GM18520 (cell line): ENCODE measurements at regions not wholly inside any gene's neighbourhood (a gene's known extent, or its start where the extent isn't known, plus 50 kb on each side); places are given as distances from the start of the nearest gene placed in this dataset.

Experiments
- ATAC-seq: cut with Tn5 transposase; IDR thresholded peaks from one replicate; pipeline ENCODE4 v1.9.1; 2021; ENCODE audit not compliant: unreplicated experiment

DNA sequence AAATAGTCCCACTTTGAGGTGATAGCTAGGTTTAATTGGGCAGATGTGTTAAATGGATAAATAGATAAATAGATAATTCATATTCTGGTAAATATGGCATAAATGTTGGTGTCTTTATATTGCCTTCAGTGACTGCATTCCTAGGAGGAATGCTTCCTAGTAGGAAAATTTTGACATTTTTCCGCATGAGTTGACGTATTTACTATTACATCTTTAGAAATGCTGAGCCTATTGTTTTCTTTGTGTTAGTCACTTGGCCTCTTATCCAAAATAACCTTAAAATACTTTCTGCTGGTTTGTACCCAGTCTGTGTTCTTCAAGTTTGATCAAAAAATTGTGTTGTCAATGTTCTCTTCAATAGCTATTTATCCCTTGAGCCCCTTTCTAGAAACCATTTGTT lies 495.6 kb upstream of the ZEB2 start:
- ATAC-seq: no peak

DNA sequence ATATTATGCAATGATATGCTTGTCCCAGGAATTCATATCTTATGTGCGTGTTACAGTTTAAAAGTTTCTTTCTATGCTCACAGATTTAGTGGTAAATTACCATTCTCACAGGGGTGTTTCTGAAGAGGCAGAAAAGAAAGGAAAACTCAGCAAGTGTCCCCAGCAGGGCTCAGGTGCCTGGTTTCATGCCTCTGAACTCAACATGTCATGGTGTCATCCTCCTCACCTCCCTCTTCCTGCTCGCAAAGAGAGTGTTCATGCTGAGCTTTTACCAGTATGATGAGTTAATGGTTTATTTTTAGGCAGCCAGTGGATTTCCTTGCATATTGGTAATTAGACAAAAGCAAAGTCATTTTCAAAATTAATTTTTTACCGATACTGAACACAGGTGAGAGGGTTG lies 492.9 kb upstream of the ZEB2 start:
- ATAC-seq: no peak

DNA sequence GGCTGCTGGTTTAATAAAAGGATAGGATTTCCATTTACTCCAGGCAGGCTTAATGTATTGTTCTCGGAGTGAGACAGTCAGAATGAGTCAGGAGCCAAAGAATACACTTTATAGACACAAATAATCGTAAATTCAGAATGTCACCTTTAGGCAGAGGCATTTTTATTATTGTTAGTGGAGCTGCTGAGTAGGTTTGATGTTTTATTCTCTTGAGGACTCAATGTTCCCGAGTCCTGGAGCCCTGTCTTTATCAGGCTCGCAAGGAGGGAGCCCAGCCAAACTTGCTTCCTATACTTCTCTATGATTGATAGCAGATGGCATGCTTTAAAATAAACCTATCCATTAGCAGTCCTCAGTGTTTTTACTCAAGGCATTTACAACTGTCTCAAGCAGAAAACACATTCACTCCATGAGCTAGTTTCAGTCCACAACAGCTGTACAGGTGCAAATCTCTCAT lies 492.3 kb upstream of the ZEB2 start:
- ATAC-seq: no peak

DNA sequence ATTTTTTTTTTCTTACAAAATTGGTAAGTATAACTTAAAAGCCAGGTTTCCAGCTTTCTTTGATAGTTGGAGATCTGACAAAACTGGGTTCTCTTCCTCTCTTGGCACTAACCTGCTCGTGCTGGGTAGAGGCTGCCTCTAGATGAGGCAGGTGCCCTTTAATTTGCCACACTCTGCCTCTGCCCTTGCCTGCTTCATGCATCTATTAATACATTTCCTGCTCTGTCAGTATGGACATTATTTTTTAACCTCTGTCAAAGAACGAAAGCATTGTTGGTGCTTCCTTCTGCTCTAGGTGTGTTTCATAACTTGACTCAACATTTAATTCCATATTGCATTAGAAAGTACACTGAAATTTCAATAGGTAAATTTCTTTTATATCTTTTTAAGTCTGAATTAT lies 490.7 kb upstream of the ZEB2 start:
- no peak for ATAC-seq

DNA sequence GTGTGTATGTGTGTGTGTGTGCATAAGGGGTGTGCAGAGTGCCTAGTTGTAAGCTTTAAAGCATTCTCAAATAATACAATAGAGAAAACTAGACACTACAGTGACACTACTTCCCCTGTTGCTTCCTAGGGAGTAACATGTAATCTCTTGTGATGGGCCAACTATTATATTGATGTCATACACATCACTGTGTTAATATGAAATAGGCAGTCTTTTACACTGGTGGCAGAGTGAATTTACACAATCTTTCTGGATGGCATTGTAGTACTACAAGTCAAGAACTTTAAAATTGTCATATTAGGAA lies 488.0 kb upstream of the ZEB2 start:
- no peak for ATAC-seq

DNA sequence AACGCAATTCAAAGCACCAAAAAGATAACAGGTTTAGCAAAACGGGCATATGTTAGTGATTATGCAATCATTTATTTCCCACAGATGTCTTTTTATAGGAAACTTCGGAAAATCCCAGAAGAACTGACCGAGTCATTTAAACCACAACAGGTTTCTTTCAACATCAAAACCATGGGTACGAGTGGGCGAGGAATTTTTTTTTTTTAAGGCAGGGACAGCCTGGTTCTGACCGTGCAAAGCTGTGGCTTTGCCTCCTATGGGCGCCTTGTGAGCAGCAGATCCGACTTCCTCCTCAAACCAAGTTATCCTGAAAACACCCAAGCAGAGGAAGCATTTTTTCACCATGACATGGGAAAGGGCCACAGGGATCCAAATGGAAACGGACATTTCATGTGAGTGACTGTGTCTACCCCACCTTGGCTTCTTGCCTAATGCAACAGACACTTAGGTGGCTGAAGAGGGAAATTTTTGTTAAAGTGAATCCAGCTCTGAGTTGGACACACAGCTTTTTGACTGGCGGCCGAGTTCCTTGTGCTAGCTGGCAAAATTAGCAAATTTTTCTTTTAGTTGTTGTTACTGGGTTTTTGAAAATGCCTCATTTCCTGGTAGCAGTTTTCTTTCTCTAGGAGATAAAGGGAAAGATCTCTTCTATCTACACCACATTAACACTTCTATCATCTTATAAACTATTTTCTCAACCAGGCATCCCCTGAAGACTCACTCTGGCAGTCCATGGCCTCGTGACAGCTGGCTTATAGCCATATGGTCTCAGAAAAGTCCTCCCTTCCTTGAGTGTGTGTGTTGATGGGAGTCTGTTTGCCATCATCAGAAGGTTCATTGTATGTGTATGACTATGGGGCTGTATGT lies 487.4 kb upstream of the ZEB2 start:
- ATAC-seq: no peak

DNA sequence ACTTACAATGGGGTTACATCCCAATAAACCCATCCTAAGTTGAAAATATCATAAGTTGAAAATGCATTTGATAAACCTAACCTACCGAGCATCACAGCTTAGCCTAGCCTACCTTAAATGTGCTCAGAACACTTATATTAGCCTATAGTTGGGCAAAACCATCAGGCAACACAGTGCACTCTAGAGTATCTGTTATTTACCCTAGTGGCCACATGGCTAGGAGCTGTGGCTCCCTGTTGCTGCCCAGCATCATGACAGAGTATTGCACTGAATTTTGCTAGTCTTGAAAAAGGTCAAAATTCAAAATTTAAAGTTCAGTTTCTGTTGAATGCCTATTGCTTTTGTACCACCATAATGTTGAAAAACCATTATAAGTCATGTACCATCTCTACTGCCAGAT lies 482.7 kb upstream of the ZEB2 start:
- no peak for ATAC-seq

DNA sequence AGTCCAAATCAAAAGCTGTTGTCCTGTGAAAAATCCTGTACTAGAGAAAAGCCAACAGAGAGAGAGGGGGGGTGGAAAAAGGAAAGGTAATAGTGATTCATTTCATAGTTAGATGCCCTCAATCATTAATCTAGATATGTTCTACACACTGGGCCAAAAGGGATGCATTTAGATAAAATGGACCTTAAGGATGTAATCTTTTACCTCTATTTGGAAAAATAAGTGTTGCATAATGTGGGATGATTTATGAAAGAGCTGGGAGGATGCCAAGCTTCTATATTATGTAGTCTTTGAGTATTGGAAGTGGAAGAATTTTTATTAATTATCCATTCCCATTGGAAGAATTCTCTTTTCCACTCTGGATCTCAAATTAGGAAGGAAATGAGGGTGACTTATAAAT lies 480.5 kb upstream of the ZEB2 start:
- ATAC-seq: no peak

DNA sequence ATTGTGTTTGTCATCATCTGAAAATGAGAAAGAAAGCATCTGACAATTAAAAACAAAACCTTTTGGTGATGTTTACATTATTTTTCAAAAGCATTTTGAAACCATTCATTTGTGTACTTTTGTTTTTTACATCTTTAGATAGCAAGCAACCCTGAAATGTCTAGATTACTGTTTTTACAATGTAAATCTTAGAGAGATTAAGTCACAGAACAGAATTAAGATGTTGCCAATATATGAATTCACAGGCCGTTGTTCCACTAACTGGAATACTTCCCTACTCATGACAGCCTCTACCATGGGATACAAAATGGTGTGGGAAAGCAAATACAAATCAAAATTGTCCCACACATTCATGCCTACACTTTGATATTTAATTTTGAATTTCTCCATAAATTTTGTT lies 480.0 kb upstream of the ZEB2 start:
- no peak for ATAC-seq

DNA sequence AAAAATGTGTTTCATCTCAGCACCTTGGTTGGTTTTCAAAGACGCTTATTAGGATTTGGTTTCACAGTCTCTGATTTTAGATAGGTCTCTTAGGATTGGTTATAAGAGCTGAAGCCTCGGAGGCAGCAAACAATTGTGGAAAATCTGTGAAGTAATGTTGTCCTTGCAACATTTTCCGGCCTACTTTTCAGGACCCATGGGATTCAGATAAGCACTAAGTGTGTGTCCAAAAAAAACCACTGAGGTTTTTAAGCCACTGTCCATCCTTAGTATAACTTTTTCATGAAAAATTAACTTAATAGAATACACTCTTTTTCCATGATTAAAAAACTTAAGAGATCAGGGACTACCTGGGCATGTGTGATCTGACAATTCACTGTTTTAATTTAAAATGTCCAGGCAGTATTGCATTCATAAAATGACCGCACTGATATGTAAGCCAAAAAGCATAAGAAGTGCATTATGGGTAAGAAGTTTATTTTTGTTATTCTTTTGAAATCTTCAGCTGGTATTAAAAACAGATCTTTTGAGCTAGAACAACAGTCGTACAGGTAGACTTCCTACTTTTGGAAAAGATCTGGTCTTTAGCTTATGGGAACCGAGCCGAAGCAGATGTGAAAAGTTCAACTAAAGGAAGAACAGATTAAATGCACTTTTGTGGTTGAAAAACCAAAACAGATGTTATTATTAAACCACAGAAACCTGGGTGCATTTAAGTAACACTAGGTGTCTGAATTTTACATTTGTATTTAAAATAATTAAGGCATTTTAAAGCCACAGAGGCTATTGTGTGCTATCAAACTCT lies 479.4 kb upstream of the ZEB2 start:
- ATAC-seq: no peak

DNA sequence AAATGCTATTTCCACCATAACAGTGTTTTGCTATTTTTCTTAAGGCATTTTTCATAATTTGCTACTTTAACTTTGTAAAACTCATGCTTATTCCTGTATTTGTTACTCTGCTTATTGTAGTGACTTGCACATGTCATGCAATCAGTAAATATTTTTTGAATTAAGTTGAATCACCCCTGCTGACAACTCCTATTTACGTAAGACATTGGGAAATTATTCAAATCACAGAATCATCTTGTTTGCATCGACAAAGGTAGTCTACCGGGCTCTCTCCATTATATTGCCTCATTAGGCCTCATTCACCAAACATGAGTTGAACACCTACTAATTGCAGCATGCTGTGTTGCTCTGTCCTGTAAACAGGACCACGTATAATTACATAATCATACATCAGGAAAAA lies 478.5 kb upstream of the ZEB2 start:
- ATAC-seq: no peak

DNA sequence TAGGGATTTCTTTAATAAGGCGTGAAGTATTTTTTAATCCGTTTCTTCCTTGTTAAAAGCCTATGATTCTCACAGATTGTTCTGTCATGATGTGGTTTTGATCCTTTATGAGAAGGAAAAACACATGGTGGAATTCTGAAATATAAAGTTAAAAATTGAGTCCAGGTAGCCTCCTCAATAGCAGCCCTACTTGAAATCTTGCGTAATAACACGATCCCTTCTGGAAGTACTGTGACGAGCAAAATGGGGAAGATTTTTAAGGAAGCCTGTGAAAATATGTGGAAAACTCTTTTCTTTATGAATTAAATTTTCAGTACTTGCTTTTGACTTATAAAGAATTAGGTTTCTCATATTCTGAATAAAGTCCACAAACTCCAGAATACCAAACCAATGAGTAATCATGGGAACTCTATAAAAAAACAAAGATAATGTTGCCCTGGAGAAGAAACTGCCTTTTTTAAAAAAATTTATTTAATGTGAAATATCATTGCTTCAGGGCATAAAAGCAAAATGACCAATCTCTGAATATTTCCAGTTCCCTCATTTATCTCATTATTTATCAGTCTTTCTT lies 476.4 kb upstream of the ZEB2 start:
- ATAC-seq: no peak

DNA sequence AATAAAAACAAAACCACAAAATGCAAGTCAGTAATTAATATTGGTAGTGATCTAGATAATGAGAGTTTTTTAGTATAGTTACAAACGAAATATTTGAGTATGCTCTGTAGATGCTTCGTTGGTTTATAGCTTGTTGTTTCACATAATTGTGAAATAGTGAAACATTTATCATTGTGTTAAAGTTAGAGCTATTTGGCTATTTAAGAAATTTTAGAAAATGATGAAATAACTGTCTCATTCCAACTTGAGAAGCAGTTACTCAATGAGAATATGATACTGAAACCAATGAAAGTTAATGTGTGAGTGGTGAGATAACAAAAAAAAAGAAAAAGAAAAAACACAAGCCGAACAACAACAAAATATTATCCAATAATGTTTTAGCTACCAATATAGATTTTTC lies 475.6 kb upstream of the ZEB2 start:
- ATAC-seq: no peak

DNA sequence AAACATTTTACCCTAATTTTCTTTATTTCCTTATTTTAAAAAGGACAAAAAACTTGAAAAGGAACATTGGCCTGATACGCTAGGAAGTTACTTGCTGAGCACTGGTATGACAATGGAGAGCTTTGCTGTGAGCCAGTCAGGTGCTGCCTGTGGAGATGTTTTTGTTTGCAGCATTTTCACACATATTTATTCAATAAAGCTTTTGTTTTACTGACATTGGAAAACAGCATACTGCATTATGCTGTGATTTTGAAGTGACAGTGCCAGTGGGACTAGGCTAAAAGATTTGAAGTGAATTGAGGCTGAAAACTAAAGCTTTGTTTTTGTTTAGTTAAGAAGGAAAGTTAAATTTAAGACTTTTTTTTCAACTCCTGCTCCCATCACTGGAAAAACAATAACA lies 470.7 kb upstream of the ZEB2 start:
- ATAC-seq: no peak

DNA sequence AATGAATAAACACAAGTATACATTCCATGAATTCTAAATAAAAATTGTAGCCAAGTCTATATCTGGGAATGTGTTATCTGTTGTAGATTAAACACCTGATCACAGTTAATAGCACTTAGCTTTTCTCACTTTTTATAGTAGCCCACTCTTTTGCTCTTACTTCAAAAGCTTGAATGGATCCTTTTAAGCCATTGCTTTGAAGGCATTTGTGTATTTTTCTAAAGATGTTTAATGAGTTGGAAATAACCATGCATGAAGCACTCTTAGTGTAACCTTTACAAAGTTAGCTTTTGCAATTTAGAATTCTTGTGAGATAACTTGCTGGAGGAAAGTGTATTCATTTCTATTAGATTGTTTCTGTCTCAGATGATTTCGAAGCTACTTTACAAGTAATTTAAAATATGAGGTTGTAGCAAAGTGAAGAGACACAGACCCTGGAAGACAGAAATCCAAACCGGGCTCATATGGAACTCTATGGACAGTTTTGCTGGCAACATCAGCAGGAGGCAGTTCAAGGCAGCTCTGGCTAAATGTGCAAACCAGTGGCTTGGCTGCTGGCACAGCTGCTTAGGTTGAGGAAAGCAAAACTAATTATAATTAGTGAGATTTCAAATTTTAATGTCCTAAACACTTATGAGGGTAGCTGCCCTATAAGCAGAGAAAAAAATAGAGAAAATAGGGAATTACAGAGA lies 469.8 kb upstream of the ZEB2 start:
- no peak for ATAC-seq

DNA sequence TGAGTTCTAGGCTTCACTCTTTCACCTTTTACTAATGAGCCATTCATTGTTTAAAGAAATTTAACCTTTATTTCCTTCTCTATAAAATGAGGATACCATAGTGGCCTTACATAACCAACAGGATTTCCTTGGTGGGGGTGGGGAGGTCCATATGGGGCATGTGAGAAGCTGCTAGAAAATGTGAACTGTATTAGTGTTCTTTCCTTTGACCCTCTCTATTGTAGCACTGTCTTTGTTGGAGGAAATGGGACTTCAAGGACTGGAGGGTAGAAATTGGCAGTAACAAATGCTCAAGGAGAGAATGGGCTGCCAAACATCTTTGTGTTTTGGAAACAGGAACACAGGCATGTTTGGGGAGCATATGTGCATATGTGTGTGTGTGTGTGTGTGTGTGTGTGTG lies 468.7 kb upstream of the ZEB2 start:
- no peak for ATAC-seq

DNA sequence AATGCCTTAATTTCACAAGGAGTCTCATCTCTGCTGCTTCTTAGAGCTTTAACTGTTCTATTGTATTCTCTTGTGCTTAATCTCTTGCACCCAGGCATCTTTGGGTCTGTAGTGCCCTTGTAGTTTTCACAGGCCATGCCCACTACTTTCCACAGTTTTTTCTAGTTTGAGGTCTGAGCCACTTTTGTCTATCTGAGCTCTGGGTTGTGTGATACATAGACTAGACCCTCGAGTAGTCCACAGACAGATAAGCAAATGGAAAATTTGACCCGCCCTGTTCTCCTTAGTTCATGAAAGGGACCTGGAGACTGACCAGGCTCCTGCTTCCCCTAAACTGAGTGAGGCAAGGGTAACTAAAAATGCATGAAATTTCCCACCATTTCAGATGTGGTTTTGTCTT lies 466.8 kb upstream of the ZEB2 start:
- no peak for ATAC-seq

DNA sequence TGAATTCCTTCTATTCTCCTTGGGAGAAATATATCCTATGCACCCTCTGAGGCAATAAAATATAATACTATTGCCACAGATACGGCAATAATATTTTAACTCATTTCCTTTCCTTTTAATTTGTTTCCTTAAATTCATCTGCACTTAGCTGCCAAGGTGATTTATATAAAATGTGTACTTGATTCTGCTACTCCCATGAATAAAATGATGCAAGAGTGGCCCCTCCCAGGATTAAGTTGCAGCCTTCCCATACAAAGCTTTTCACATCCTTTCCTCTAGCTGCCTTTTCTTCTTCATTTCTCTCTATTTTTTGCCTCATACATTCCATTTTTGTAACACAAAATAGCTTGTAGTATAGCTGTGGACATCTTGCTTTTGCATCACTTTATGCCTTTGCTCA lies 464.1 kb upstream of the ZEB2 start:
- no peak for ATAC-seq

DNA sequence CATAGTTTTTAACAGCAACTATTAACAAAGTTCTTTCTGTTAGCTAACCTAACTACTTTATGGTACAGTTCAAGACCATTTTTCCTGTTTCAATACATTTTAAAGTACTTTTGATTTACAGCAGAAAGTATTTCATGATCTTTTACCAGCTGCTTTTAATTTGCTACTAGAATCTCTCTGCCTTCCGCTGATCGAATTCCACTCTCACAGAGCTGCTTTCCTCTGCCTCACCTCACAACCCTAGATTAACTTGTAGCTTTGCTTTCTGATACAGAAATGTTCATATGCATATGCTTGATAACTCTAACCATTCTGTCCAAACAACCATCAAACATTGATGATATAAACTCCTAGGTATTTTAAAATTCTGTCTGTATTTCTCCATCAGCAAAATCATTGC lies 463.2 kb upstream of the ZEB2 start:
- ATAC-seq: no peak

DNA sequence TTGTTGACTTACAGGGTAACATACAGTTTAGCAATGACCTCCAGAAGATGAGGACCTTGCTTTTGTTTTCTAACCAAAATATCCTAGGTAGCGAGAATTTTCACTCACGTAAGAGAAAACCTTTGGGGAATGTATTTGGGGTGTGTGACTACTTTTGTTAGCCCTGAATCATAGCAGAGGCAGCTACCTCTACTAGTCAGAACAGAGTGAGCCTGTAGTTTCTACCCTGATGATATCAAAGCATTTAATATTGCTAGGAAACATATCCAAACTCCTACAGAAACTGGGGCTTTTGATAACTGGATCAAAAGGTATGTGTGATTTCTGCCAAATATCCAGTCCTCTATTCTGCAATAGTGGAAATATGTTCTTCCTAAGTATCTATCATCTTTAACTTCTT lies 462.6 kb upstream of the ZEB2 start:
- ATAC-seq: no peak

DNA sequence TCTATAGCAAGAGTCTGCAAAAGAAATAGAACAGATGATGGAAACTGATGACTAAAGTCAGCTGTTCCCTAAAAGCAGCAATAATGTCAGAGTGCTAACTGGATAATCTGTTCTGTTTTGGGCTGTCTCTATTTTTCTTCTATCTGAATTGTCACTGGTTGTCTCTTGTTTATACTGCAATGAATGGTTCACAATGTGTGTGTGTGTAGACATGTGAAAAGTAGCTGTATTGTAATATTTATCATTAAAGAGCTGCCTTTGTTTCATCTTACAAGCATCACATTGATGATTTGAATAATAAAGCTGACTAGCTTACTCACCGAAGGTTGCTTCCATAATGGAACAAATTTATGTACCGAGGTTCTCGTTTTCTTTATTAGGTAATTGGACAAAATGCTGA lies 456.0 kb upstream of the ZEB2 start:
- ATAC-seq: no peak

DNA sequence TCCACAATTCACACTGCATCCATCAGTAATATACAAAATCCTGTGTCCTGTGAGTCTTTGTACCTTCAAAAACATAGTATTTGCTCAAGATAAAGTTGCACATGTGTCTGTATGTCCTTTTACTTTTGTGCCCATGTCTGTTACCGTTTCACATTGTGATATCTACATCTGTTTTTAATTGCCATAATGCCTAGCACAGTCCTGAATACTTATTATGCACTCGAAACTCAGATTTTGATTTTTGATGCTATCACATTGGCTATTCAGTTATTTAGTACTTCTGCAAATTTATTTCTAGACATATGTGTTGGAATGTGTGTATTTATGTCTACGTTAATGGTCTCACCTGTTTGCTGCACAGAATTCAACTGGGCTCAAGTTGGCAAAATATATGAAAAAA lies 452.8 kb upstream of the ZEB2 start:
- ATAC-seq: no peak
